Mesodermal cell (in vitro differentiated cells): ENCODE measurements at regions not wholly inside any gene's neighbourhood (a gene's known extent, or its start where the extent isn't known, plus 50 kb on each side); places are given as distances from the start of the nearest gene placed in this dataset.
"Not testable (repeated sequence)": the region's sequence is repeated elsewhere in the genome, so short reads cannot be mapped to it uniquely, and the experiment has no call there.

Source experiments
- H3K27ac ChIP-seq: 2 replicates; pipeline ENCODE4 v1.7.0; 2013; ENCODE audit warnings: mild to moderate bottlenecking, low read depth, low read length, moderate library complexity; ENCODE audit not compliant: severe bottlenecking
- H3K36me3 ChIP-seq: 2 replicates; pipeline ENCODE4 v1.7.1; 2013; ENCODE audit warnings: mild to moderate bottlenecking, low read length, moderate library complexity; ENCODE audit not compliant: control insufficient read depth, insufficient read depth
- H3K4me1 ChIP-seq: one replicate; pipeline ENCODE4 v1.7.1; 2013; ENCODE audit warnings: mild to moderate bottlenecking, low read length; ENCODE audit not compliant: insufficient read depth, control insufficient read depth, poor library complexity, severe bottlenecking
- H3K4me3 ChIP-seq: 2 replicates; pipeline ENCODE4 v1.7.0; 2013; ENCODE audit warnings: low read length, control low read depth, mild to moderate bottlenecking; ENCODE audit not compliant: insufficient read depth, poor library complexity, severe bottlenecking; ENCODE audit errors: extremely low read depth
- H3K9me3 ChIP-seq: 2 replicates; pipeline ENCODE4 v1.7.1; 2013; ENCODE audit warnings: mild to moderate bottlenecking, low read length, moderate library complexity; ENCODE audit not compliant: control insufficient read depth
- WGBS, 2 experiments: methylation state at CpG; one replicate each; pipeline ENCODE4 v1.1.5; 2013; ENCODE audit warnings: missing lambda C conversion rate in 2 of 2; ENCODE audit not compliant: insufficient coverage in 2 of 2; 5-methylcytosine and 5-hydroxymethylcytosine counted together

- WGBS, 2 experiments, result no CpG with 5 or more reads among the region's 4 CpGs
- Histone ChIP-seq H3K27ac (no peak overlapping the region), H3K4me3 (no peak overlapping the region)
Measured at GRCh38 chr22:48406161-48406560, 1421.5 kb downstream of the BRD1 start.

GRCh38 chr22:48405741-48406140, 1421.9 kb downstream of the BRD1 start:
- Histone ChIP-seq H3K9me3 (no peaks in the 10 kb centered on the region), H3K4me1 (no peaks in the 10 kb centered on the region), H3K27ac (no peak overlapping the region), H3K4me3 (no peak overlapping the region), H3K36me3 (no peaks in the 10 kb centered on the region)
- WGBS, 2 experiments, result 98 to 100% methylated on average over 4 of the region's 6 CpGs

More at GRCh38 chr22:48406161-48406560, 1421.5 kb downstream of the BRD1 start:
- H3K9me3 ChIP-seq, result no peaks in the 10 kb centered on the region
- H3K4me1 ChIP-seq, result no peaks in the 10 kb centered on the region
- no peaks in the 10 kb centered on the region for H3K36me3 ChIP-seq

- Histone ChIP-seq H3K36me3 (no peaks in the 10 kb centered on the region), H3K9me3 (no peaks in the 10 kb centered on the region), H3K4me3 (no peak overlapping the region), H3K27ac (no peak overlapping the region), H3K4me1 (no peaks in the 10 kb centered on the region)
- WGBS, 2 experiments, result 92 to 95% methylated on average over 11 to 16 of the region's 16 CpGs
Measured at GRCh38 chr22:48404801-48405447, 1422.7 kb downstream of the BRD1 start.

GRCh38 chr22:48403521-48404403, 1423.9 kb downstream of the BRD1 start:
- Histone ChIP-seq H3K27ac (no peak overlapping the region), H3K4me3 (no peak overlapping the region), H3K9me3 (no peaks in the 10 kb centered on the region), H3K36me3 (no peaks in the 10 kb centered on the region), H3K4me1 (no peaks in the 10 kb centered on the region)
- WGBS, 2 experiments, result 90 to 92% methylated on average over 20 of the region's 22 CpGs

- Histone ChIP-seq H3K9me3 (no peaks in the 10 kb centered on the region), H3K4me1 (no peaks in the 10 kb centered on the region), H3K4me3 (no peak overlapping the region), H3K27ac (no peak overlapping the region), H3K36me3 (no peaks in the 10 kb centered on the region)
- 93 to 95% methylated on average over 21 of the region's 21 CpGs for WGBS, 2 experiments
Measured at GRCh38 chr22:48402591-48403031, 1425.1 kb downstream of the BRD1 start.

GRCh38 chr22:48401523-48401922, 1426.2 kb downstream of the BRD1 start:
- WGBS, 2 experiments, result 86 to 100% methylated on average over 1 of the region's 1 CpG
- not testable (repeated sequence) for H3K9me3 ChIP-seq, H3K36me3 ChIP-seq, H3K4me1 ChIP-seq, H3K27ac ChIP-seq, H3K4me3 ChIP-seq

GRCh38 chr22:48398181-48398905, 1429.3 kb downstream of the BRD1 start:
- no peak overlapping the region for H3K4me3 ChIP-seq
- H3K4me1 ChIP-seq, result no peaks in the 10 kb centered on the region
- no peak overlapping the region for H3K27ac ChIP-seq
- WGBS, 2 experiments, result 85 to 94% methylated on average over 10 to 11 of the region's 11 CpGs
- no peaks in the 10 kb centered on the region for H3K36me3 ChIP-seq
- no peaks in the 10 kb centered on the region for H3K9me3 ChIP-seq

- Histone ChIP-seq H3K36me3 (no peaks in the 10 kb centered on the region), H3K9me3 (no peaks in the 10 kb centered on the region), H3K4me3 (no peak overlapping the region), H3K4me1 (no peaks in the 10 kb centered on the region), H3K27ac (no peak overlapping the region)
- WGBS, 2 experiments, result 89 to 93% methylated on average over 15 to 16 of the region's 16 CpGs
Measured at GRCh38 chr22:48397531-48398180, 1430.0 kb downstream of the BRD1 start.

GRCh38 chr22:48396785-48397530, 1430.7 kb downstream of the BRD1 start:
- Histone ChIP-seq H3K4me1 (no peaks in the 10 kb centered on the region), H3K36me3 (no peaks in the 10 kb centered on the region), H3K9me3 (no peaks in the 10 kb centered on the region), H3K4me3 (no peak overlapping the region), H3K27ac (no peak overlapping the region)
- 92 to 93% methylated on average over 26 to 27 of the region's 31 CpGs for WGBS, 2 experiments
